Neural crest cell (in vitro differentiated cells): ENCODE measurements at regions not wholly inside any gene's neighbourhood (a gene's known extent, or its start where the extent isn't known, plus 50 kb on each side); places are given as distances from the start of the nearest gene placed in this dataset.

Experiments
- DNase-seq: peaks from one replicate; pipeline ENCODE4 v3.0.0; 2021; ENCODE audit warnings: low read depth, mixed read lengths, low spot score
- H3K27ac Mint-ChIP-seq: one replicate; pipeline ENCODE4 v1.8.0; 2021; ENCODE audit warnings: mild to moderate bottlenecking, mixed read lengths; ENCODE audit not compliant: unreplicated experiment
- H3K27me3 Mint-ChIP-seq: 2 replicates; pipeline ENCODE4 v1.8.0; 2021; ENCODE audit warnings: low read depth, mild to moderate bottlenecking, mixed read lengths
- H3K36me3 Mint-ChIP-seq: 2 replicates; pipeline ENCODE4 v1.8.0; 2021; ENCODE audit warnings: low read depth, mild to moderate bottlenecking, mixed read lengths
- H3K4me1 Mint-ChIP-seq: 2 replicates; pipeline ENCODE4 v1.8.0; 2021; ENCODE audit warnings: mixed read lengths
- H3K4me3 Mint-ChIP-seq: one replicate; pipeline ENCODE4 v1.8.0; 2021; ENCODE audit warnings: mild to moderate bottlenecking, mixed read lengths
- H3K9me3 Mint-ChIP-seq: 2 replicates; pipeline ENCODE4 v1.8.0; 2021; ENCODE audit warnings: mixed read lengths
- CTCF ChIP-seq: fragments of 200-600 bp; sonication (generic); conservative IDR thresholded peaks from 2 replicates; pipeline ENCODE4 v1.5.0; 2021; ENCODE audit warnings: antibody characterized with exemption, mild to moderate bottlenecking

- TF ChIP-seq CTCF: no peak
- Mint-ChIP-seq H3K27ac (no peak overlapping the region), H3K4me1 (no peaks in the 10 kb centered on the region), H3K4me3 (no peak overlapping the region), H3K36me3 (no peaks in the 10 kb centered on the region), H3K9me3 (peaks cover 9% of the 10 kb centered on the region), H3K27me3 (no peaks in the 10 kb centered on the region)
- DNase-seq: no peak
Observed at GRCh38 chr10:2011106-2011716, 273.9 kb upstream of the ADARB2 start.

DNA sequence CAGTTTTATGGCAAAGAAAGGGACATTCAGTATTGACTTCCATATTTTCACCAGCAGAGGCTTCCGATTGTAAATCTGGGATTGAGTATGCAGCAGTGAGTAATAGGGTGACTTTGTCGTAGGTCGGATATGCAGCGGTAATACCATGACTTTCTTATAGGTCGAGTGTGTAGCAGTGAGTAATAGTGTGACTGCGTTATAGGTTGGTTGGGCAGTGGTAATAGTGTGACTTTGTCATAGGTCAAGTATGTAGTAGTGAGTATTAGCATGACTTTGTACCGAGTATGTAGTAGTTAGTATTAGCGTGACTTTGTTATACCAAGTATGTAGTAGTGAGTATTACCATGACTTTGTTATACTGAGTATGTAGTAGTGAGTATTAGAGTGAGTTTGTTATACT is 268.2 kb upstream of the ADARB2 start:
- Mint-ChIP-seq H3K4me1 (no peaks in the 10 kb centered on the region), H3K27me3 (no peaks in the 10 kb centered on the region), H3K4me3 (no peak overlapping the region), H3K36me3 (no peaks in the 10 kb centered on the region), H3K27ac (no peak overlapping the region), H3K9me3 (peaks cover 9% of the 10 kb centered on the region)
- no peak for DNase-seq
- no peak for TF ChIP-seq CTCF

- no peaks in the 10 kb centered on the region for H3K36me3 Mint-ChIP-seq
Observed at GRCh38 chr10:1992930-1993329, 255.6 kb upstream of the ADARB2 start.

GRCh38 chr10:1989090-1989489 is 251.8 kb upstream of the ADARB2 start:
- Mint-ChIP-seq H3K4me1 (no peaks in the 10 kb centered on the region), H3K4me3 (no peak overlapping the region), H3K27me3 (no peaks in the 10 kb centered on the region), H3K27ac (no peak overlapping the region), H3K9me3 (peaks cover 2% of the 10 kb centered on the region), H3K36me3 (no peaks in the 10 kb centered on the region)
- no peak for DNase-seq
- no peak for TF ChIP-seq CTCF

More at GRCh38 chr10:1992930-1993329, 255.6 kb upstream of the ADARB2 start:
- Mint-ChIP-seq H3K9me3 (peaks cover 5% of the 10 kb centered on the region), H3K27ac (no peak overlapping the region), H3K27me3 (no peaks in the 10 kb centered on the region), H3K4me3 (no peak overlapping the region), H3K4me1 (no peaks in the 10 kb centered on the region)
- TF ChIP-seq CTCF: no peak
- no peak for DNase-seq

DNA sequence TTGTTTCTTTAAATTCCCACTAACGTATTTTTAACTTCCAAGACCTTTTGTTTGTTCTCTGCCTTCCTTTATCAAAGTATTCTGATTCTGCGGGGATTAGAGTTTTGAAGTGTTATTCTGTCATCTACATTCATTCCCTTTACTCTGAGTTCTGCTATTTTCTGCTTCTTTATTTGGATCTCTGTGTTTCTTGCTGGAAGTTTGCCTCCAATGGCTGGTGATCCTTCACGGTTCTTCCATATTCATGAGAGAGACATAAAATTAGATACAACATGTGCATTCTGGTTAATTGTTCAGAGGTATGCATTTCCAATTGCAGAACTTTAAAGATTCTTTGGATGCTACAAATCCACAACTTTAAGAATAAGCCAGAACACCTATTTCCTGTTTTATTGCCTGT is 244.7 kb upstream of the ADARB2 start:
- H3K36me3 Mint-ChIP-seq: no peaks in the 10 kb centered on the region
- TF ChIP-seq CTCF: no peak
- H3K4me1 Mint-ChIP-seq: no peaks in the 10 kb centered on the region
- peaks cover 12% of the 10 kb centered on the region for H3K27me3 Mint-ChIP-seq
- no peak for DNase-seq
- no peak overlapping the region for H3K4me3 Mint-ChIP-seq
- H3K27ac Mint-ChIP-seq: no peak overlapping the region
- peaks cover 2% of the 10 kb centered on the region for H3K9me3 Mint-ChIP-seq
